Upper lobe of left lung (tissue), 6 donors: ENCODE measurements at regions not wholly inside any gene's neighbourhood (a gene's known extent, or its start where the extent isn't known, plus 50 kb on each side); places are given as distances from the start of the nearest gene placed in this dataset.

Source experiments
- ATAC-seq, 2 donors: fragments of 200-7000 bp; cut with Tn5 transposase; one replicate each; pipeline ENCODE4 v1.9.1; 2022; ENCODE audit warnings: mild to moderate bottlenecking in 2 of 2, moderate library complexity in 2 of 2; ENCODE audit not compliant: low FRiP score in 2 of 2
- DNase-seq, 2 donors: peaks; one replicate each; pipeline ENCODE4 v3.0.0-alpha.2; 2019 to 2020
- H3K27ac ChIP-seq, 4 donors: fragments of 200-600 bp; sonication (generic); one replicate each; pipeline ENCODE4 v1.5.1; 2016 to 2019
- H3K27me3 ChIP-seq, 4 donors: fragments of 200-600 bp; sonication (generic); one replicate each; pipeline ENCODE4 v1.5.1; 2017 to 2019
- H3K36me3 ChIP-seq, 4 donors: fragments of 200-600 bp; sonication (generic); one replicate each; pipeline ENCODE4 v1.5.1; 2016 to 2019
- H3K4me1 ChIP-seq, 4 donors: fragments of 200-600 bp; sonication (generic); one replicate each; pipeline ENCODE4 v1.5.1; 2018 to 2019
- H3K4me3 ChIP-seq, 4 donors: fragments of 200-600 bp; sonication (generic); one replicate each; pipeline ENCODE4 v1.5.1; 2017 to 2019; ENCODE audit warnings: mild to moderate bottlenecking in 2 of 4, moderate library complexity in 1 of 4
- H3K9me3 ChIP-seq, 4 donors: fragments of 200-600 bp; sonication (generic); one replicate each; pipeline ENCODE4 v1.5.1; 2018 to 2019
- EP300 ChIP-seq, 4 donors: sonication (generic); formaldehyde crosslinking; IDR thresholded peaks; one replicate each; pipeline ENCODE4 v1.5.1; 2017; ENCODE audit warnings: antibody characterized with exemption in 4 of 4, control low read depth in 2 of 4
- POLR2A ChIP-seq, 4 donors: fragments of 450-650 bp; IDR thresholded peaks; one replicate each; pipeline ENCODE4 v1.5.1; 2016 to 2017; ENCODE audit warnings: antibody characterized with exemption in 4 of 4, mild to moderate bottlenecking in 2 of 4
- POLR2AphosphoS5 ChIP-seq, 2 donors: sonication (generic); formaldehyde crosslinking; IDR thresholded peaks; one replicate each; pipeline ENCODE4 v1.5.1; 2017; ENCODE audit warnings: antibody characterized with exemption in 2 of 2
- WGBS, 2 donors: methylation state at CpG; one replicate each; pipeline ENCODE4 v1.1.5; 2017 to 2018; 5-methylcytosine and 5-hydroxymethylcytosine counted together
- TF ChIP-seq, protein P1 (sequence below), 6 experiments: fragments of 450-650 bp in 4 of 6; fragments of 200-600 bp in 2 of 6; sonication (generic) in 2 of 6; IDR thresholded peaks; one replicate each; pipeline ENCODE4 v1.5.1; 2016 to 2019; ENCODE audit warnings: antibody characterized with exemption in 6 of 6
- donor health status: DM: no; HTN: no; CAD: no; lungs with moderate emphysema.
- donor health status: DM: no; HTN: yes; CAD: no; lungs with severe emphysema.

DNA sequence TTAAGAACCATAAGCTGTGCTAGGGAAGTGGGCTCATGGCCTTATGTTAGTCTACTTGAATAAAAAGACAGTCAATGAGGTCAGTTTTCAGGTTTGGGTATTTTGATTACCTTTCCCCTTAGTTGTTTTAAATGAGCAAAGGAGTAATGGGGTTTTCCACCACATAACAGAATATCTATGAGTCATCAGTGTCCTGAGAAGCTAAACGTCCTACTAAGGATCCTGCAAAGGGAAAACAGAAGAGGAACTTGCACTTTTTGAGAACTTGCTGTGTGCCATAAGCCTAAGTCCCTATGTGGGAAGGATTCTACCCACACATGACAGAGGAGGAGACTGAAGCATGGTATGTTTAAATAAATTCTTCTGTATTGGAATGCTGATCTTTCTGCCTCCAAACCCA, 292.8 kb upstream of the TMC3 start:
- Histone ChIP-seq H3K27ac (no peak overlapping the region), H3K4me1 (no peaks in the 10 kb centered on the region), H3K9me3 (no peaks in the 10 kb centered on the region), H3K36me3 (no peaks in the 10 kb centered on the region), H3K27me3 (no peaks in the 10 kb centered on the region), H3K4me3 (no peak overlapping the region)
- ATAC-seq (no peak), DNase-seq (no peak)
- WGBS, 2 donors, result 7 to 26% methylated on average over 1 of the region's 1 CpG
- TF ChIP-seq POLR2A (IDR thresholded peaks at IDR 0.05), result no peak
- no peak for TF ChIP-seq POLR2AphosphoS5 (IDR thresholded peaks at IDR 0.05)
- TF ChIP-seq, protein P1, sequence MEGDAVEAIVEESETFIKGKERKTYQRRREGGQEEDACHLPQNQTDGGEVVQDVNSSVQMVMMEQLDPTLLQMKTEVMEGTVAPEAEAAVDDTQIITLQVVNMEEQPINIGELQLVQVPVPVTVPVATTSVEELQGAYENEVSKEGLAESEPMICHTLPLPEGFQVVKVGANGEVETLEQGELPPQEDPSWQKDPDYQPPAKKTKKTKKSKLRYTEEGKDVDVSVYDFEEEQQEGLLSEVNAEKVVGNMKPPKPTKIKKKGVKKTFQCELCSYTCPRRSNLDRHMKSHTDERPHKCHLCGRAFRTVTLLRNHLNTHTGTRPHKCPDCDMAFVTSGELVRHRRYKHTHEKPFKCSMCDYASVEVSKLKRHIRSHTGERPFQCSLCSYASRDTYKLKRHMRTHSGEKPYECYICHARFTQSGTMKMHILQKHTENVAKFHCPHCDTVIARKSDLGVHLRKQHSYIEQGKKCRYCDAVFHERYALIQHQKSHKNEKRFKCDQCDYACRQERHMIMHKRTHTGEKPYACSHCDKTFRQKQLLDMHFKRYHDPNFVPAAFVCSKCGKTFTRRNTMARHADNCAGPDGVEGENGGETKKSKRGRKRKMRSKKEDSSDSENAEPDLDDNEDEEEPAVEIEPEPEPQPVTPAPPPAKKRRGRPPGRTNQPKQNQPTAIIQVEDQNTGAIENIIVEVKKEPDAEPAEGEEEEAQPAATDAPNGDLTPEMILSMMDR (IDR thresholded peaks at IDR 0.05), result no peak
- TF ChIP-seq EP300 (IDR thresholded peaks at IDR 0.05), result no peak

DNA sequence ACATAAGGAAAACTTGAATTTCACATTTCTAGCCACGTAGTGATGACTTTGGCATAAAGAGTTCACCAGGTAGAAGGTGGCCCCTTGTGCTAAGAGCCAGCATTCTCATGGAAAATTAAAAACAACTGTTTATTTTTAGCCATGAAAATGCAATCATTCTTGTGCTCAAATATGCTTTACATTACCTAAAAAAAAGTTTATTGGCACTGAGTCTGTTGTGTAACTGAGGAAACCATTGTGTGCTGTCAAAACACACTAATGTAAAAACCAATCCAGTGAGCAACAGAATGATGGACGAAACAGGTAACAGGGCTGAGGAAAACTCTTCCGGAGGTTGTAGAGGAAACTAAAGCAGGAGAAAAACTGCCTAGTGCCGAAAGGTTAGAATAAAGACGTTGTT, 287.0 kb upstream of the TMC3 start:
- DNase-seq, result no peak
- Histone ChIP-seq H3K4me3 (no peak overlapping the region), H3K27me3 (no peaks in the 10 kb centered on the region), H3K27ac (no peak overlapping the region), H3K4me1 (no peaks in the 10 kb centered on the region), H3K36me3 (no peaks in the 10 kb centered on the region), H3K9me3 (no peaks in the 10 kb centered on the region)
- WGBS, 2 donors, result 67 to 69% methylated on average over 5 of the region's 5 CpGs
- no peak for TF ChIP-seq POLR2AphosphoS5 (IDR thresholded peaks at IDR 0.05)
- TF ChIP-seq EP300 (IDR thresholded peaks at IDR 0.05), result no peak
- TF ChIP-seq POLR2A (IDR thresholded peaks at IDR 0.05), result no peak
- TF ChIP-seq, protein P1 (IDR thresholded peaks at IDR 0.05), result no peak
- no peak for ATAC-seq

DNA sequence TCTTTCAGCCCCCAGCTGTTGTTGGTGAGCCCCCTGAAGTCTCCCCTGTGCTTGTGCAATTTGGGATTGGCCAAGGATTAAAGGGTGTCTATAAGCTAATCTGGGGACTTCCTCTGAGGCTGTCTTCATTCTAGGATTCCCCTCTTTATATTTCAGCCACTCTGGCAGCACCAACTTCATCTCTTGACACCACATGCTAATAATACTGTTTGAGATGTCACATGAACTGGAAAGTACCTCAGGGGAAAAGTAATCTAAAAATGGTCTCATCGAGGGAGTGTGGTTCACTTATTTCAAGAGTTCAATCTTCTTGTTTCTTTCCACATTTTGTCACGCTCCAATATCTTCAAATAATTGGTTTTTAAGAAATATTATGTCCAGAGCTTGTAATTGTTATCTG, 279.2 kb upstream of the TMC3 start:
- TF ChIP-seq POLR2A (IDR thresholded peaks at IDR 0.05), result no peak
- TF ChIP-seq, protein P1 (IDR thresholded peaks at IDR 0.05), result no peak
- no peak for TF ChIP-seq EP300 (IDR thresholded peaks at IDR 0.05)
- Histone ChIP-seq H3K27me3 (no peaks in the 10 kb centered on the region), H3K4me3 (no peak overlapping the region), H3K36me3 (no peaks in the 10 kb centered on the region), H3K9me3 (peaks cover 0 to 7% (median 0%) of the 10 kb centered on the region in 4 donors), H3K27ac (no peak overlapping the region), H3K4me1 (no peaks in the 10 kb centered on the region)
- ATAC-seq (no peak), DNase-seq (no peak)
- WGBS, 2 donors, result 80 to 84% methylated on average over 2 of the region's 2 CpGs

DNA sequence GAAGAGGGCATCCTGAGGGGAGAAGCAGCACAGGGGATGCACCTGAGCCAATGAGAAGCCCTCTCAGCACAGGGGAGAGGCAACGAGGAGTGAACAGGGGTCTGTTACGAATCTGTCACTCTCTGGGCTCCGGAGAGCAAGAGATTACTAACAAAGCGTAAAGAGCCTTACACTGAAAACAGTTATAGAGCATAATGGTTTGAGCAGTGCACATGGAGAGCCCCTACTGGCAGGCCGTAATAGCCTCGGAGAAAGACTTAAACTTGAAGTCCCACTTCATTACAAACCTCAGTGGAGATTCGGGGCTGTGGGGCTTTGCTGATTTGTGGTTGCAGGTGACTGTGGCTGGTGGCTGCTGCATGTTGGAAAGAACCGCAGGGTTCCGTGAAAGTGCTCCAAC, 271.5 kb upstream of the TMC3 start:
- no peak for TF ChIP-seq POLR2AphosphoS5 (IDR thresholded peaks at IDR 0.05)
- TF ChIP-seq EP300 (IDR thresholded peaks at IDR 0.05), result no peak
- TF ChIP-seq, protein P1 (IDR thresholded peaks at IDR 0.05), result no peak
- TF ChIP-seq POLR2A (IDR thresholded peaks at IDR 0.05), result no peak
- H3K36me3 ChIP-seq, result no peaks in the 10 kb centered on the region
- H3K27ac ChIP-seq, result no peak overlapping the region
- H3K9me3 ChIP-seq, result no peaks in the 10 kb centered on the region
- no peaks in the 10 kb centered on the region for H3K4me1 ChIP-seq
- 80 to 82% methylated on average over 9 of the region's 9 CpGs for WGBS, 2 donors
- ATAC-seq (no peak), DNase-seq (no peak)
- no peaks in the 10 kb centered on the region for H3K27me3 ChIP-seq
- H3K4me3 ChIP-seq, result no peak overlapping the region

DNA sequence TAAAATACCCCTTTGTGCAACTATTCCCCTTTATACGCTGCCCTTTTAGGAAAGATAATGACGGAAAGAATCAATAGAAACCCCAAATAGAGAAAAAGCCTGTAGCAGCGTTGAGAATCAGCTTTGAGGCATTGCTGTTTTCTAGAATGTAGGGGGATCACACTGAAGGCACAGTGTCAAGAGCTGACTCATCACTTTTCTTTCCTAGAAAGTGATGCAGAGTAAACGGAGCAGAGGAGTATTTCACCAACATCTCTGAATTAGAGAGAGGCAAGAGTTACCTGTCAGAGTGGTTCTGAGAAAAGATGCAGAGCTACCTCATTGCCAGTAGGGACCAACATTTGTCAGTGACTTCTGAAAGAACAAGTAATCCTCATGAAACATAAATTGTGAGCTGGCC, 269.8 kb upstream of the TMC3 start:
- 81 to 85% methylated on average over 4 of the region's 4 CpGs for WGBS, 2 donors
- Histone ChIP-seq H3K36me3 (no peaks in the 10 kb centered on the region), H3K27me3 (no peaks in the 10 kb centered on the region), H3K27ac (no peak overlapping the region), H3K9me3 (no peaks in the 10 kb centered on the region), H3K4me1 (no peaks in the 10 kb centered on the region), H3K4me3 (no peak overlapping the region)
- DNase-seq, result no peak
- no peak for ATAC-seq
- TF ChIP-seq EP300 (IDR thresholded peaks at IDR 0.05), result no peak
- no peak for TF ChIP-seq POLR2A (IDR thresholded peaks at IDR 0.05)
